HG02763 (cell line): ENCODE measurements at regions not wholly inside any gene's neighbourhood (a gene's known extent, or its start where the extent isn't known, plus 50 kb on each side); places are given as distances from the start of the nearest gene placed in this dataset.
A peak's percentile ranks its signal among the peaks of the same experiment; 100 is the strongest.

ENCODE experiments used
- ATAC-seq: cut with Tn5 transposase; IDR thresholded peaks from one replicate; pipeline ENCODE4 v1.9.1; 2021; ENCODE audit warnings: mild to moderate bottlenecking, moderate library complexity; ENCODE audit not compliant: unreplicated experiment

- ATAC-seq = no peak
Observed at GRCh38 chr18:5091741-5092140, 105.3 kb downstream of the AKAIN1 start.

GRCh38 chr18:5075297-5075696, 121.8 kb downstream of the AKAIN1 start:
- ATAC-seq = no peak

GRCh38 chr18:5073026-5073944, 123.8 kb downstream of the AKAIN1 start:
- peak; percentile 48 for ATAC-seq

GRCh38 chr18:5068851-5069250, 128.2 kb downstream of the AKAIN1 start:
- ATAC-seq = no peak

- no peak for ATAC-seq
Observed at GRCh38 chr18:5066380-5066977, 130.6 kb downstream of the AKAIN1 start.

- no peak for ATAC-seq
Observed at GRCh38 chr18:5065615-5066014, 131.4 kb downstream of the AKAIN1 start.

GRCh38 chr18:5064841-5065370, 132.2 kb downstream of the AKAIN1 start:
- no peak for ATAC-seq

GRCh38 chr18:5061785-5062184, 135.3 kb downstream of the AKAIN1 start:
- ATAC-seq = no peak

- no peak for ATAC-seq
Observed at GRCh38 chr18:5060543-5060942, 136.5 kb downstream of the AKAIN1 start.

- ATAC-seq = no peak
Observed at GRCh38 chr18:5059696-5060032, 137.4 kb downstream of the AKAIN1 start.

GRCh38 chr18:5058768-5059695, 138.0 kb downstream of the AKAIN1 start:
- ATAC-seq = peak; percentile 46

GRCh38 chr18:5057386-5058348, 139.4 kb downstream of the AKAIN1 start:
- ATAC-seq = peak; percentile 66

- ATAC-seq = no peak
Observed at GRCh38 chr18:5052491-5052890, 144.6 kb downstream of the AKAIN1 start.

GRCh38 chr18:5051207-5051606, 145.8 kb downstream of the AKAIN1 start:
- no peak for ATAC-seq

GRCh38 chr18:5049124-5049523, 147.9 kb downstream of the AKAIN1 start:
- no peak for ATAC-seq

GRCh38 chr18:5040476-5040875, 156.6 kb downstream of the AKAIN1 start:
- ATAC-seq = no peak

GRCh38 chr18:5036523-5036922, 160.5 kb downstream of the AKAIN1 start:
- no peak for ATAC-seq

GRCh38 chr18:5031216-5031615, 165.8 kb downstream of the AKAIN1 start:
- no peak for ATAC-seq

GRCh38 chr18:5030636-5031035, 166.4 kb downstream of the AKAIN1 start:
- no peak for ATAC-seq

- ATAC-seq = no peak
Observed at GRCh38 chr18:5029592-5029991, 167.5 kb downstream of the AKAIN1 start.
